DMS53 treated with DMSO at 0.1 percent for 48 hours (cell line): ENCODE measurements at regions not wholly inside any gene's neighbourhood (a gene's known extent, or its start where the extent isn't known, plus 50 kb on each side); places are given as distances from the start of the nearest gene placed in this dataset.

ENCODE experiments used
- DNase-seq: peaks from one replicate; lab custom pipeline; 2025; ENCODE audit not compliant: unreplicated experiment; lab: John Stamatoyannopoulos, UW

- DNase-seq = peak; percentile 29
These were observed 131.0 kb downstream of the PDGFRA start for GRCh38 chr4:54359919-54360650.

GRCh38 chr4:54363037-54363436 lies 133.9 kb downstream of the PDGFRA start:
- no peak for DNase-seq

GRCh38 chr4:54365691-54366090 lies 136.6 kb downstream of the PDGFRA start:
- no peak for DNase-seq

DNA sequence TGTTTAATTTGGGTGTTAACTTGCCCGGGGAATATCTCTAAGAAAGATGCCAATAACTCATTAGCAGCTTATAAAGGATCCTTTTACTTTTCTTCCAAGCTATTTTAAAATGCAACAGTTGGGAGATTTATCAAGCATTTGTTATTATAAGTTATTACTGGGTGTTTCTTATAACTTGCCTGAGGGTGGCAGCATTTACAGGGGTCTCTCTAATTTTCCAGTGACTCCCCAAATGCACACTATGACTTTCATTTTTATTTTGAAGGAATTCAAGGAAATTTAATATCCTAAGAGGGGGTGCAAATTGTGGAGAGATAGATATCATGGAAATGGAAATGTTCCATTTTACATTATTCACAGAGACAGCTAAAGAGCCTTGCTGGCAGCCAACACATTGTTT lies 138.0 kb downstream of the PDGFRA start:
- no peak for DNase-seq

- DNase-seq = no peak
These were observed 139.5 kb downstream of the PDGFRA start for GRCh38 chr4:54368281-54369265.

DNA sequence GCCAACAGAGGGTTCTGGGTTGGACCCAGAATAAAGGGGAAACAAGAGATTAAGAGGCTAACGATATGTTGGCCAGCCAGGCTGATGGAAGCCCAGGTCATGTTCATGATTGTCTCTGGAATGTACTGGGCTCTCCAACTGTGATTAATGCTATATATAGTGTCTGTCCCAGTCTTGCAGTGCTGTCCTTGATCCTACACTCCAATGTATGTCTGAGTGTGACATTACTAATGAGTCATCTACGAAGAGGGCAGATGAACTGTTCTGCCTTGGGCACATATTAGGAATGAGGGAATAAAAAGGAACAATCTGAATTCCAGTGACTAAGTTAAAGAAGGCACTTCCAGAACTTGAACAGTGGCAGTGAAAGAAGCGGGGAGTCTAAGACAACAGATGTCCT lies 142.1 kb downstream of the PDGFRA start:
- no peak for DNase-seq

- DNase-seq = no peak
These were observed 143.9 kb downstream of the PDGFRA start for GRCh38 chr4:54372951-54373350.

DNA sequence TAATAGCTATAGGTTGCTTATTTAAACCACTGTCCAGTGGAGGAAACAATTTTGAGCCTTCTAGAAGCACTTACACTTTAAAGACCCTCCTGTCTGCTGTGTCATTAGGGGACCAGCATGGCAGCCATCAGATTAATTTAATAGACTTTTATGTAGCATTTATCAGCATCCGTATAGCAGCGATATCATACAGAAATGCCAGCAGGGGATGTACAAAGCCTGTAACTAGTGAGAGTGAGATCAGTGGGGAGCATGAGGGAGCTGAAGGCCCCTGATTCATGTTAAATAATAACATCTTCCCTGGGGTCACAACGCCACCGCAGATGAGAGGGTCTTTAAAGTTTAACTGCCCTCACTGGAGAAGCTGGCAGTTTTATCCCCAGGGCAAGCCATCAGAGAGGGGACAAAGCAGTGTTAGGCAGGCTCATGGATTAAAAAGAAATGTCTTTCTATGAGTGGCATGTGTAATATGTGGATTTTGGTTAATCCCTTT lies 144.7 kb downstream of the PDGFRA start:
- DNase-seq = no peak

- DNase-seq = no peak
These were observed 149.4 kb downstream of the PDGFRA start for GRCh38 chr4:54378461-54378860.

DNA sequence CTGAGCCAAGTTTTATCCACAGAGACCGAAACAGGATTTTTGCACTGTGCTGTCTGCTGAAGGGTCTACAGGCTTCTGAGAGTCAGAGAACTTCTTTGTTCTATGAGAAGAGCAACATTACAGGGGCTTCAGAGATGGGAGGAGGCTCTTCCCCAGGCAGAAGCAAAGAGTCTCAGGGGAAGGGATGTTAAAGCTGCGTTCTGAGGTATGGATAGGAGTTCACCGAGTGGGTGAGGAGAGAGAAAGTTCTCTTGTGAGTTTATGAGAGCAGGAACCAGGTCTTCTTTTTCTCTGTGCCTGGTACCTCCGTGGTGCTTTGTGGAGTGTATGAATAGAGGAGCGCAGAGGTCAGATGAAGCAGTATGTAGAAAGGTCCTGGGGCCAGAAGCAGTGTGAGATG lies 155.1 kb downstream of the PDGFRA start:
- no peak for DNase-seq

- DNase-seq = peak; percentile 41
These were observed 155.5 kb downstream of the PDGFRA start for GRCh38 chr4:54384563-54384962.

DNA sequence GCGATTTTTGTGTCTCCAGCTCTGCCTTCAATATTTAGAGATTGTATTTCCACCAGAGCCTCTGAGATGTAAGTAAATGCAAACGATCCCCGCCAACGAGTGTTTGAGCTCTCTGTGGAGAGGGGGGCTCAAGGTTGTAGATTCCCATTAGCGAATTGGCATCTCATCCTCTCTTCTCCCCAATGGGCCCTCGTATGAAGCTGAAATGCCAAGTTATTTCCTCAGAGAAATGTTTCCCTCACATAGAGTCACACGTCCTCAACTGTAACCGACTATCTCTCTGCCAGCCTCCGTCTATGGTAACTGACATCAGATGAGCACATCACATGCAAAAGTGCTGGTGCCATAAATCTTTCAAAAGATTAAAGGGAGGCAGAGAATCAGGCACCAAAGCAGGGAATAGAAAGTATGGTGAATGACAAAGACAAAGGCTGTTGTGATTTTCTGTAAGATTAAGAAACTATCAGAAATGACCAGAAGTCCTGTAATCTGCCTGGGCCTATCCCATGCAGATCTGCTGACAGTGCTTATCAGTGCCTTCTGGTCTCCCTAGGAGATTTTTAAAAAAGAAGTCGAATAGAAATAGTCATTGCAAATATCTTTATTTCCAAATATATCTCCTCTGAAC lies 157.1 kb downstream of the PDGFRA start:
- no peak for DNase-seq

DNA sequence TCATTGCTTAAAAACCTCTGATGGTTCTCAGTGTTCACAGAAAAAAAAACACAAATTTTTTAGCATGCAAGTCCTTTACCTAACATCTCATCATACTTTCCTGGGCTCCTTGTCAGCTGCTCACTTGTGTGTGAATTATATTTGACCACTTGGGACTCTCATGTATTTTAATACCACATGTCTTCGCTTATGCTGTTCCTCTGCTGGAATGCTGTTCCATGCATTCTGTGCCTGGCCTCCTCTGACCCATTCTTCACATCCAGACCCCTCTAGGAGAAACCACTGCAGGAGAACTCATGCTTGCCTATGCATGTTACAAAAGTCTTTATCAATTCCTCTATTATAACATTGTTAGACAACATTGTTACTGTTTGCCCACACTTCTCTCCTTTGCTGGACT lies 157.6 kb downstream of the PDGFRA start:
- no peak for DNase-seq

GRCh38 chr4:54390670-54391069 lies 161.6 kb downstream of the PDGFRA start:
- no peak for DNase-seq

DNA sequence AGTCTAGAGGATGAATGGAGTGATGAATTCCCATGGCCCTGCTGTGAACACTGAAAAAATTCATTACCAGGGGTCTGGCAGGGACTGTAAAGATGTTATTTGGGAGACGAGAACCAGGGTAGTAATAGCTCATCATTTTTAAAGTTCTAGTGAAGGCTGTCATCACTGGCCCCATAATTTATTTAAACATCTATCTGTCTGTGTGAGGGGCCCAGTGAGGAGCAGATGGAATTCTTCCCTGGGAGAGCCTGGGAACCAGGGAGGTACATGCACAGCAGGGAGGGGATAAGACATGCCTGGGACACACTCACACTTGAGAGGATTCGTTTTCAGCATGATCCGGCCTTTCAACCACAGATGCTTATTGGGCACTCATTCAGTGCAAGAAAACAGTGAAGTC lies 162.0 kb downstream of the PDGFRA start:
- no peak for DNase-seq

GRCh38 chr4:54392479-54392878 lies 163.4 kb downstream of the PDGFRA start:
- no peak for DNase-seq

DNA sequence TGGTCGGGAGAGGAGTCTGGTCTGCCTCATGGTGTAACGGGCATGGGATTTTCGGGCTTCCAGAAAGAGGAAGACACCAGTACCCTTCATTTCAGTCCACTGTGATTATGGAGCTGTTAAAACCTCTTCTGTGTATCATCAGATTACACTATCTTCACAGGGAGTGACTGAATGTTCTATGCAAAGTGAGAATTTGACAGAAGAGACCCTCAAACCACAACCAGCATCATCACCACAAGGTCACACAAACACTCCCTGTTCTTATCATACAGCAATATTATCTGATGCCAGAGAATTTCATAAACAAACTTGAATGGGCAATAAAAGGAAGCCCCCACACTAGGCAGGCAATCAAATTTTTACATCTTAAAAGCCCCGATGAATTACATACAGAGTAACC lies 164.2 kb downstream of the PDGFRA start:
- no peak for DNase-seq

- DNase-seq = no peak
These were observed 166.0 kb downstream of the PDGFRA start for GRCh38 chr4:54395013-54395527.

DNA sequence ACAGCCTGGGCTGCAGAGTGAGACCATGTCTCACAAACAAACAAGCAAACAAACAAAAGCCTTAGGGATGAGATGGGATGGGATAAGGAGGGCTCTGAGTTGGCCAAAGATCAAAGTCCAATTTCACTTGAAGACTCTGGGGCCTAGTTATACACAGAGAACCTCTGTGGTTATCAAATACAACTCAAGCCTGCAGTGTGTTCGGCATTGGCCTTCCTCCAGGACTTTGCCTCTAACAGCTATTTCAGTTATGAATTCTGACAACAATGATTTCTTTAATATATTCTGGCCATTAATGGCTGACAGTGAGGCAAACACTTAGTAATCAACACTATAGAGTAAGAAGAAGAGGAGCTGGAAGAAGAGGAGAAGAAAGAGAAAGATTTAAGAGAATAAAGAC lies 171.1 kb downstream of the PDGFRA start:
- no peak for DNase-seq

DNA sequence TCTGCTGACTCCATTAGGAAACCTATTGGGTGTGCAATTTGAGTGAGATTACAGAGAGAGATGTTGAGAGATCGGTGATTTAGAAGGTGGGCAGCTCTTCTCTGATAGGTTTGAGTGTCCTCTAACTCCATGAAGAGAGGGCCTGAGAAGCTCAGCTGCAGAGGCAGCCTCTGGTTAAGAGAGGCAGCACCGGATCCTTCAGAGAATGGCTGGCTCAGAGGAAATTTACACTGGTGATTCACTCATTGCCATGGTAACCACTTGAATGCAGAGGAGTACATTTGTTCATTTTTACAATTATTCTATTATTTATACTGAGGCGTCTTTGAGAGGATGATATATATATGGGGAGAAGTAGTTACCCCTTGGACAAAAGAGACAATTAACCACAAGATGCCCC lies 171.7 kb downstream of the PDGFRA start:
- DNase-seq = peak; percentile 71

DNA sequence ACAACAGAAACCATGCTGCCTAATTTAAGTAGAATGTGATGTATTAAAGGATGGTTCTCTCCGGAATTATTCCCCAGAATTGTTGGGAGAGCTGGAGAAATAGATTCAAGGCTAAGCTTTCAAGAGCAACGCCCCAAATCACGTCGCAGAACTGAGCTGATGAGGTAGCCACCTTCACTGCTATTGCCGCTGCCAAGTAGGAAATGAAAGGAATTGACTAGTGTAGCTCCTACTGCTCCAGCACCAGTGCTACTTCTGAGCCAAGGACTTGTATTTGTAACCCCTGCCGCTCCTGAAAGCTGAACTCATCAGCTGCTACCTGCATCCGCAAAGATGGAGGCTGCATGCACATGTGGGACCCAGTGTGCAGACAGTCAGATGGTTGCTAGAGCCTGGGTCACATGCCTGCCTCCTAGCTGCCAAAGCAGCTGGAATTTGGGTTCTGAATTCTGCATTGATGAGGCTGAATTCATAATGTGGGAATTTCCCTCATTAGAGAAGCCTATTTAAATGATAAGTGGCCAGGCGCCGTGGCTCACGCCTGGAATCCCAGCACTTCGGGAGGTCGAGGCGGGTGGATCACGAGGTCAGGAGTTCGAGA lies 173.9 kb downstream of the PDGFRA start:
- DNase-seq = no peak
